ENCODE measurements at regions not wholly inside any gene's neighbourhood (a gene's known extent, or its start where the extent isn't known, plus 50 kb on each side); places are given as distances from the start of the nearest gene placed in this dataset.

DNA sequence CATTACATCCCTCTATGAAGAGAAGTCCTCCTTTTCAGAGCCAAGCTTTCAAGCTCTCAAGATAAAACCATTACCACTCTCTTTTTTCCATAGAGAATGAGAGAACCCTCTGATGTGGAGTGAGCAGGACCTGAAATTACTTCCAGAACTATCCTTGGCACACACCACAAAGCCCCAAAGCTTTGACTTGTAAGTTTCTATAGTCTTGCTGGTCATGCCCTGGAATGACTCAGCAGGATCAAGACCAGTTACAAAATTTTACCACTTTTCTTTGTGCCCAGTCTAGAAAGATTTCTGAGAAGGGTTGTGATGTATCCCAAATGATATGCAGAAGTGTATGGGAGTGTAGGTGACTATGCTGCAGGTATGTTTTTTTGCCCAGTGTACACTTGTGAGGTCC is 760.6 kb downstream of the TLE1 start:
- DNase-seq (ENCODE audit: low spot score), result no peak

DNA sequence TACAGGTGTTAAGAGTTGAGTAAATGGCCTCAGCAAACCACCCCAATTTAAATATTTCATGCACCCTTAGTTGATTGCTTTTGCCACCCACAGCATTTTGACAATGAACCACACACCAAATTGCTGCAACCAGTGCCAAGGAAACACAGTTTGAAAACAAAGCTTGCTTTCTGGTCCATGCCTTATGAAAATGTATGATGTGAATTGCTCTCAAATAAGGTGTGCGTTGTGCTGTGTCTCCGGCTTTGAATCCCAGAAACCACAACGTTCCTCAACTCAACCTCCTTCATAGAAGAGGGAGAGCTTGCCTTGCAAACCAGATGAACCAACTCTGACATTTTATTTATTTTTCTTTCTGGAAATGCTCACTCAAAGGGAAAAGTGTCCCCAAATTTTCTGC is 762.7 kb downstream of the TLE1 start:
- no peak for DNase-seq (ENCODE audit: low spot score)

DNA sequence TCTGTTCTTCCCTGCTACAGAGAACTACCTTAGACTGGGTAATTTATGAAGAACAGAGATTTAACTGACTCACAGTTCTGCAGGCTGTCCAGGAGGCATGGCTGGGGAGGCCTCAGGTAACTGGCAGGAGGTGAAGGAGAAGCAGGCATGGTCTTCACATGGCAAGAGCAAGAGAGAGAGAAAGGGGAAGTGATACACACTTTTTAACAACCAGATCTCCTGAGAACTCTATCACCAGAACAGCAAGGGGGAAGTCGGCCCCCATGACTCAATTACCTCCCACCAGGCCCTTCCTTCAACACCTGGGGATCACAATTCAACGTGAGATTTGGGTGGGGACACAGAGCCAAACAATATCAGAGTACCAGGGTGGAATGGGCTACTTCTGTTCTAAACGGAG is 766.8 kb downstream of the TLE1 start:
- DNase-seq (ENCODE audit: low spot score), result no peak

DNA sequence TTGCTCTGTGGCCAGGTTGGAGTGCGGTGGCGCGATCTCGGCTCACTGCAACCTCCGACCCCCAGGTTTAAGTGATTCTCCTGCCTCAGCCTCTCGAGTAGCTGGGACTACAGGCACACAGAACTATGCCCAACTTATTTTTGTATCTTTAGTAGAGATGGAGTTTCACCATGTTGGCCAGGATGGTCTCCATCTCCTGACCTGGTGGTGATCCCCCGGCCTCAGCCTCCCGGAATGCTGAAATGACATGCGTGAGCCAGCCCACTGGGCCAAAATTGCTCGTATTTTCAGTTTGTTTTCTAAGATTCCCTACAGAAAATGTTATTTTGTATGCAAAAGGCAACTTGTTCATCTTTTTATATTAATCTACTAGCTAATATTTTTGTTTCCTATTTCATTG is 782.6 kb downstream of the TLE1 start:
- DNase-seq (ENCODE audit: low spot score), result no peak

DNA sequence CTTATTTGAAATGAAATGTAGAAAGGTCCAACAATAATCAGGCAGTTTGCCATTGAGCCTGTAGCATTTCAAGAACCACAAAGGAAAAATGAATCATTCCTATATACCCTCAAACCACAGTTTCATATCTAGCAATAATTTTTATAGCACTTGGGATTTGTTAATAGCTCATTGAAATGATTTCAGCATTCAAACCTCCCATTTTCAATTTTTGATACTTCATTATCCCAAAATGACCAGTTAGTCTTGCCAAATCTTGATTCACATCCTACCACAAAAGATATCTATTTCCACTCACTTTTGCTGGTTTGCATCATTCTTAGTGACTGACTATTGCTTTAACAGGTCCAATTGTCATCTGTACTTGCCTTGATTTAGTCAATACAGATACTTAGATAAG is 790.1 kb downstream of the TLE1 start:
- no peak for DNase-seq (ENCODE audit: low spot score)

DNA sequence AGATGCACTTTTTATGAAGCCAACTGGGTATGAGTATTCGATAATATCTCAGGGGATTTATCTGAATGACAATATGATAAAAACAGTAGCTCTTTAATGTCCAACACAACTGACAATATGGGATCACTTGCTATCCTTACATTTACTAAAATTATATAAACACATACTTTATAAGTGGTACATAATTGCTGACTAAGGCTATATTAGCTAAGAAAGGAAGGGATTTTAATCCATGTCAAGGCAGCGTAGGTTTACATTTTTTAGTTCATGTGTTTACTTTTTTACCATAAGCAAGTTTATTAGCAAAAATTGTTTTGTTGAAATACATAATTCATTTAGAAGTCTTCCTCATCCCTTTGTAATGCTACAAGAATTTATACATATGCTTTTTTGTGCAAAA is 796.2 kb downstream of the TLE1 start:
- DNase-seq (ENCODE audit: low spot score), result no peak

DNA sequence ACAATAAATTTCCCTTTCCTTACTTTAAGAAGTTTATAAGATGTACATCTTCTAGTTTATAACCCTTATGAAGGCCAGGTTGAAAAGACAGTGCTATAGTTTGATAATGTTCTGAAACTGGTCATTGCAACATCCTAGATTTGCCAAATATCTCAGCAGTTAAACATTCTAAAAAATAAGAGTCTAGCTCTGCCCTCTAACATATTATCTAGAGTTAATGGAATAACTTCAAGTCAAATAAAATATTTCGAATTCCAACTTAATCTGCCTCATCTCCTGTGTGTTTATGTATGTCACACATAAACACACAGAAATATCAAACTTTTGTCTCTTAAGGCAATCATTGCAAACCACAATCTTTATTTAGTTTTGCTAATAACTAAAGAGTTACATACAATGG is 796.6 kb downstream of the TLE1 start:
- DNase-seq (ENCODE audit: low spot score), result no peak

DNA sequence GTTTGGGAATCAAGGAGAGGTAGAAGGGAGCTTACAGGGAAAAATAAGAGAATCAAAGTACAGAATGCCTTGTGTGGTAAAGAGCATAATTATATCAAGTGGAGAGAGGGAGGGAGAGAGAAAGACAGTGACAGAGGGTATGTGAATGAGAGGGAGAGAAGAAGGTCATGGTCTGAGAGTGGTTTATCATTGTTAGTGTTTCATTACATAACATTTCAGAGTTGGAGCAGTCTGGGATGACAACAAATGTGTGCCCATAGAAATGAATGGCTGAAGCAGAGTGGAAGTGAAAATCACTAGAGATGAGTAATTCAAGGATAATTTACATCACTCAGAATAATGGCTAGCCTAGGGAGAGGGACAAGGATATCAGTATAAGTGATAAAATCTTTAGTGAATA is 799.2 kb downstream of the TLE1 start:
- DNase-seq (ENCODE audit: low spot score), result no peak

DNA sequence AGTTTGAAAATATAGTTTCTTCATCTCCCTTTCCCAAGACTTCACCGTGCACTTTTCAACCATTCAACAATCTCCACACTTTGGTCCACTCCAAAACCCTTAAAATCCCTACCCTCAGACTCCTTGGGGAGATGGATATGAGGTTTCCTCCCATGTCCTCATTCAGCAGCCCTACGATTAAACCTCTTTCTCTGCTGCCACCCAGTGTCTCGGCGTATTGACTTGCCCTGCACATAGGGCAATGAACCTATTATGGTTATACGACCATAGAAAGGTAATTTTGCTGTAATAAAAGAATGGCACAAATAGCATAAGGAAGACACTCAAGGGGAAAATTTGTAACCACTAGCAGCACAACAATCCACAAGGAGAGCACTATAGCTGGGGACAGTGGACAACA is 803.5 kb downstream of the TLE1 start:
- peak; percentile 11 for DNase-seq (ENCODE audit: low spot score)

DNA sequence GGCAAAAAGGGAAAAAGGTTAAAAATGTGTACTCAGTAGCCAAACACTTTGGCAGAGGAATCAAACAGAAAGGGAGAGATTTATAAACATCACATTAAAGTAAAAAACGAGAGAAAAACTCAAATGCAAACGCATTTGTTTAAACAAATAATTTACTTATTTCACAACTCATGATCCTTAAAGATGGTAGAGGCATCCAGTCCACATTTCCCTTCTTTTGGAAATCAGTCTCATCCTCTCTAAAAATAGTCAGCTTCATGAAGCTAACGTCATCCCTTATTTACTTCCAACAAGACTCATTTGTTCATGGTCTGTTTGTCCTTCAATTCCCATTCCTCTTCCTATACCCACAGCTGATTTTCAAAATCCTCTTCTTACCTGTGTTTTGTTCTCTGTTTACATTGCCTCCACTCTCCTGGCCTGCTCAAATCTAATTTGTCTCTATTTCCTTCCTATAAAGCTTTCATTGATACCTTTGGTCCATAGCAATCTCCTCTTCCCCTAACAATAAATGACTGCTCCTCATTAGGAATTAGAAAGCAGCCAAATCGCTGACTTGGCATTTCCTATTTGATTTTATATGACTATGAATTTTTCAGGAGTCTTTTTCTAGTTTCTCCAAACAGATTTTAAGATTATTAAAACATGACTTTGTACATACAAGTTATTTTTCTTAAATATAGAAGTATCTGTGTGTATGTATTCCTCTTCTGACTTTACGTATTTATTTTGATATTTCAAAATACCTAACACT is 805.3 kb downstream of the TLE1 start:
- DNase-seq (ENCODE audit: low spot score), result no peak

DNA sequence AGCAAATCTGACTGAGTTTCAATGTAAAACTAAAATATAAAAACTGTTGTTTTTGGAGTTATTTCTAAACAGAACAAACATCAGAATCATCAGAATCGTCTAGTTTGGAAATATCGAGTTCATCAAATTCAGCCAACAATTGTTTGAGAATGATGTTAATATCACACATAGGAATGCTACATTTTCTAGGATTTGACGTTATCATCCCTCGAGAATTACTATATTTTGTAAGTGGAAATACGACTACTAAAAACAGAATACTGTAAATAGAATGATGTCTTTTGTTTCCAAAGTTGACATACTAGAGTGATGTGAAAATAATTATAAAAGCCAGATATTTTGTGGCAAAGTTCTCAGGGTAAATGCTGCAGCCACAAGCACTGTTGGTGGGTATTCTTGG is 805.9 kb downstream of the TLE1 start:
- no peak for DNase-seq (ENCODE audit: low spot score)

DNA sequence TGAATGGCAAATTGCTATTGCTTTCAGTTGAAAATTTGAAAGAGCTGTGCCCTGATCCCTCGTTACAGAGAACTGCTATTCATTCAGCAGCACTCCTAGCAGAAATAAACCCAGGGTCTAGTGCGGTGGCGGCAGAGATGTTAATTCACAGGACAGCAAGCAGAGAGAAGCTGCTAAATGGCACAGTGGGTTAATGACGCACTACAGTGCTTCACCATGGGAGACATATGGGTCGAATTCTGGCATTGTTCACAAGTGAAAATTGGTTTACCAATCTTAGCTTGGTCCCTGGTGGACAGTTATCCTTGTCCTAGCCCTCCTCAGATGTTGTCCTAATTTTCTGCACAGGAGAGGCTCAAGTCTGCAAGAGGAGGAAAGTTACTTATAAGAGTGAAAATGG is 807.4 kb downstream of the TLE1 start:
- peak; percentile 11 for DNase-seq (ENCODE audit: low spot score)

DNA sequence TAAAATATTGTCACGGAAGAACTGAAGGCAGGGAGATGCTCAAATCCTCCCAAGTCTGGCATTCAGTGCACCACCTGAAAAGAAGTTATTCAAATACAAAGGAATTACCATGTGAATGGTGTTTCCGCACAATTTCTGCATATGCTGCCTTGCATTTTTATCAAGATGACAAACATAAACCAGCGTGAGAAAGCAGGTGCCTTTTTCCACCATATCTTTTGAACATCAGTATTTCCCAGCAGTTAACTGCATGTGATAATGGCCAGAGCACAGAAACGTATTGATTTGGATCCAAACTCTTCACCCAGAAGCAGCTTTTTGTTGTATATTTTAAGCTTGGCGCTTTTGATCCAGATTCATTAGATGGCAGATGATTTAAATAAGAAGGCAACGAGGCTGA is 808.0 kb downstream of the TLE1 start:
- no peak for DNase-seq (ENCODE audit: low spot score)

DNA sequence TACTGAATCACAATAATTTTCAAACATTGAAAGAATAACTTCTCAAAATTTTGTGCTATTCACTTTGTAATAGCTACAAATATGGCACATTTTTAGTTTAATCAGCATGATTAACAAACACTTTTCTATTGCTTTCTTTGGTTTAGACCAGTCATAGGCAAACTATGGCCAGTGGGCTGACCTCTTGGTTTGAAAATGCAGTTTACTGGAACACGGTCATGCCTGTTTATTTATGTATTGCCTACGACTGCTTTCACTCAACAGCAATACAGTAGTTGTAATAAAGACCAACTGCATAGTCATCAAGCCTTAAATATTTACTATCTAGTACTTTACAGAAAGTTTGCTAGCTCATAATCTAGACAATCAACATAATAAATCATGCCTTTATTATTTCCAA is 810.8 kb downstream of the TLE1 start:
- DNase-seq (ENCODE audit: low spot score), result no peak

DNA sequence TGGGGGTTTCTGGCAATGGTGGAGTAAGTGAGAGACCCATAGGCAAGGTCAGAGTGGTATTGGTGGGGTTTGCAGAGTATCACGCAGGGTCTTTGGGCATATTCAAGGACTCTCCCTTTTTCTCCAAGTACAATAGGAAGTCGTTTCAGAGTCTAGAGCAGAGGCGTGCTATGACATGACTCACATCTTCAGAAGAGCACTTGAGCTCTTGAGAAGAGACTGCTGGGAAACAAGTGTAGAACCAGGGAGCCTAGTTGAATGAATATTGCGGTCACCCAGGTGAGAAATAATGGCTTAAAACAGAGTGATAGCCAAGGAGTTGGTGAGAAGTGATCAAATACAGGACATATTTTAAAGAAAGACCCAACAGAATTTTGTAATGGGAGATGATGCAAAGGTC is 813.4 kb downstream of the TLE1 start:
- DNase-seq (ENCODE audit: low spot score), result no peak

DNA sequence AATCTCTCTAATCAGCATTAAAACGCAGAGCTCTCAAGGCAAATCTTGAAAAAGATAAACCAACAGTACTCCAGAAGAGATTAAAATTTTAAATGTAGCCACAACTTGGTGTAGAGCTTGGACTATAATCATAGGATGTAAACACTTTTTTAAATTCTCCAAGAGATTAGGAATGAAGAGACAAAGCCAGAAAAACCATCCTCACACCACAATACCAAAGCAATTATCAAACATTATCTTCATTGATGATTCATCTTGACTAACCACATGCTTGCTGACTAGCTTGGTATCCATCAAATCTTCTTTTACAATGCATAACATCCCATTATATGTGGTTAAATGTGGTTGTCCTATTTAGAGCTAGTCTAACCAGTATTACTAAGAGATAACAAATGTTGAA is 815.1 kb downstream of the TLE1 start:
- DNase-seq (ENCODE audit: low spot score), result no peak

DNA sequence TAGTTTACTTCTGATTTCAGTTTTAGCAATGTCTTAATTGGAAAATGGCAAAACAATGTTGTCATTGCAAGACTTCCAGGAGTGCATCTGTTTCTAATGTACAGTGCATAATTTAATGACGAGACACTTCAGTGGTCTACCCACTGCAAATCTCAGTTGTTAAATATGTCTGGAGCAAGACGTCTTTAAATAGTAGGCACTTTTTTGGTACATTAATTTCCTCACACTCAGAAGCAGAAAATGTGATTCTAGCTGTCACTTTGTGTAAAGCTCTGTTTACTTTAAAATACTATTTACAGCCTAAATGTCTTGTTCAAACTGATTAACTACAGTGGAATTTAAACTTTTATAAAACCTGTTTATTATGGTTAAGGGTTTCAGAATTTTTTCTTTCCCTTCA is 815.5 kb downstream of the TLE1 start:
- no peak for DNase-seq (ENCODE audit: low spot score)

DNA sequence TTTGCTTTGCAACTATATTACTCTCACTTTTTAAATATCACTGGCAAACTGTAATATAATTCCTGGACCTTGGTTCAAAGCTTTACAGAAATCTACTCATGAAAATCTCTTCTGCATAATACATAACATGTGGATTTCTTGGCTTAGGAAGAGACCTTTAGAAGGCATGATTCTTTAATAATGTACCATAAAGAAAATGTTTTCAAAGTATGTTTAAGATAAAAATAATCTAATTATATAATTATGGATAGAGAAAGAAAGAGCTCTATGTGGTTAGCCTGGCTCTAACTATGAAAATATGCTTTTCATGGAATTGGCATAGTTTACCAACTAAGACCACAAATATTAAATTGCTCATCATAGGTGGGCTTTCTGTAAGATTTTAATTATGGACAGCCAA is 817.8 kb downstream of the TLE1 start:
- no peak for DNase-seq (ENCODE audit: low spot score)

DNA sequence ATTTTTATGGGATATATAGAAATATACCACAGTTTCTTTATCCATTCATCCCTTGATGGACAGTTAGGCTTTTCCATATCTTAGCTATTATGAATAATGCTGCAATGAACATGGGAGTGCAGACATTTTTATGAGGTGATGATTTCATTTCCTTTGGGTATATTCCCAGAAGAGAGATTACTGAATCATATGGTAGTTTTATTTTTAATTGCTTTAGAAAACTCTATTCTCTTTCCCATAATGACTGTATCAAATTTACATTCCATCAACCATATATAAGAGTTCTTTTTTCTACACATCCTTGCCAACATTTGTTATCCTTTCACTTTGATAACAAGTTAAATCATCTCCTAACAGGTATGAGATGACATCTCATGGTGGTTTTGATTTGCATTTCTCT is 821.6 kb downstream of the TLE1 start:
- DNase-seq (ENCODE audit: low spot score), result no peak

DNA sequence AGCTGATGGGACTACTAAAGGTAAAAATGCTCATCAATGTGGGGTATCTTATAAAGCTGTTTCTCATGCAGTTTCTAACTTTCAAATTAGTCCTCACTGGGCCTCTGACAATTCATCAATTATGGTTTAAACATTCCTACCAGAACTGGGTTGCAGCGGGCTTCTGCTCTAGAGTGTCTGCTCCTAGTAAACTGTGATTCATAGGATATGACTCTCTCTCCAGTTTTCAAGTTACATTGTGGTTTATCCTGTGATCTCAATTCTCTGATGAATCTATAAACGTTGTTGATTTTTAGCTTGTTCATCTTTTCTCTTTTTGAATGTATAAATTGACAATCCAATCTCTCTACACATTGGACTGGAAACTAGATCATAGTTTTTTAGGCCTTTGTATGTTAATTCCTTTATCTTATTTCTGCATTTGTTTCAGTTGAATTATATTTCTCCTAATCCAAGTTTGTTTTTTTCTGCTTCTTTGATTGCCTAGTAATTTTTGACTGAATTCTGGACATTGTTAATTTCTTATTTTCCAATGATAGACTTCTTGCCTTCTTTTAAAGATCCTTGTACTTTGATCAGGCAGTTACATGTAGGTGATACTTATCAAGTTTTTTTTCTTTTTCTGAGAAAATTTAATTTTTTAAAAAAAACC is 822.6 kb downstream of the TLE1 start:
- DNase-seq (ENCODE audit: low spot score), result no peak

DNA sequence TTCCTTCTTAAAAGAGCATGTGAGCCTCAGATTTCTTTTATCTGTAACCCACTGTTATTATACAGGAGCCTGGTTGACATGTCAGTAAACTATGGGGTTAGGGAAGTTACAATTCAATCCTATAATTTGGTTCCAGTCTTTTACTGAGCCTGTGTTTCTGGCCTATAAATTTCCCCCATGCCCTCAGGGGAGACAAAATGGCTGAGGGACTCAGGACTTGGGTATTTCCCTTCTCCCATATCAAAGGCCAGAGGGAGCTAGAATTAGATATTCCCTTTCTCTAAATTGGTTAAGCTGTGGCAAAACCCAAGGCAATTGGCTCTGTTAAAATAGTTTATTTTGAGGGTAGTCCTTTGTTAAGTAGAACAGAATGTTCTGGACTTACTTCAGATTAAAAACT is 823.2 kb downstream of the TLE1 start:
- DNase-seq (ENCODE audit: low spot score), result no peak

DNA sequence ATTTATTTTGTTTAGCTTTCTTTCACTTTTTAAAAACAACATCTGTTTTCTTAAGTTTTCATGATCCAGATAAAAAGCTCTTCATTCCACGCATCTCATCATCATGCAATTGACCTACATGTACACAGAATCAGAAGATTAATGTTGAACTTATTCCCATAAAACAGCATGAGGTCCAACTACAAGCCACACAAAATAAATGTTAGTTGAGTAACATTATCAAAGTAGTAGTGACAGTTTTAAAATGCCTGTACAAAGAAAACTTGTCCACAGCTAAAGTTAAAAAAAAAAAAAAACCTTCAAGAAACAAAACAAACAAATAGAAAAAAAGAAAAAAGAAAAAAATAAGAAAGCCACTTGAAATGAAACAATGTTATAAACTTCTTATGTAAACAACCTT is 846.3 kb downstream of the TLE1 start:
- DNase-seq (ENCODE audit: low spot score), result no peak

DNA sequence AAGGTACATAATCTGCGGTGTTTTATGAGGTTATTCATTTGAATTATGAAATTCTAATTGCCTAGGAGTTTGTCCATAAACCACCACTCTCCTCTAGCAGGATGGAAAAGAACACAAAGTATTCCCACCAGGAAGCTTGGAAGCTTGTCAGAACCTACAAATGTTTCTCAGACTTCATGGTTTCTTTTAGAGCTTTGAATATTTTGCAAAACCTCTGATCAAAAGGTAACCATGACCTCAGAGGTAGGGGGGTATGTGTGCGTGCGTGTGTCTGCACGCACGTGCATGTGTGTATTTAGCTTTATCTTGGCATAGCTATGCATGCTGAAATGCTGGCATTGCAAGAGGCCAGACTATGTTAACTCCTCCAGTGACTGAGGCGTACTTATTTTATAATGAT is 847.0 kb downstream of the TLE1 start:
- no peak for DNase-seq (ENCODE audit: low spot score)

DNA sequence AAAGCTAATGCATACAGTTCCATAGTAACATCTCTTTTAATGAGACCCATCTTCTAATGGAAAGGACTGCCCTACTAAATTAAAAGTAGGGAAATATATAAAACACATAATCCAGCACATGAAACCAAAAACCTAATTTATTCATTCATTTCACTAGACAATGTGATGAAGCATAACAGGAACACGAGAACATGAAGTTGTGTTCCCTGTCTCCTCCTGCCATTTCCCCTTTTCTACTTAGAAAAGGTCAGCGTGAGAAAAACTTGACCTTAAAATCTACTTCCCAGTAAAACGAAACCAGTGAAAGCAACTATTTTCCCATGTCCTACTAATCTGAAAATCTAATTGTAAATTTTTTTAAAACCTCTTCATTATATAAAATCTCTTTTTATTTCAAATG is 847.5 kb downstream of the TLE1 start:
- DNase-seq (ENCODE audit: low spot score), result no peak

Data from cerebellar cortex (tissue), 1 donor.